H1 (cell line): ENCODE measurements at regions not wholly inside any gene's neighbourhood (a gene's known extent, or its start where the extent isn't known, plus 50 kb on each side); places are given as distances from the start of the nearest gene placed in this dataset.

ENCODE experiments used
- CTCF ChIA-PET: fragments of 300-600 bp; sonication (Branson Sonifier 250); formaldehyde crosslinking; loops from one replicate; lab custom pipeline; 2021; ENCODE audit not compliant: partially characterized antibody; lab: Charles Lee
- POLR2A ChIA-PET: fragments of 300-600 bp; sonication (Branson Sonifier 250); formaldehyde crosslinking; loops from one replicate; lab custom pipeline; 2021; ENCODE audit warnings: inconsistent platforms; ENCODE audit not compliant: partially characterized antibody; lab: Charles Lee
- DNase-seq, 2 experiments: peaks; one replicate each; pipeline versions ENCODE4 v3.0.0 to v3.0.0-alpha.2; 2010 to 2022; ENCODE audit warnings: low spot score in 2 of 2, low read depth in 1 of 2, mixed read lengths in 1 of 2
- FAIRE-seq: peaks from 2 replicates; lab custom pipeline; 2011; peaks lifted over from hg19 to GRCh38; lab: Jason Lieb, UNC
- H2AFZ ChIP-seq: 2 replicates; pipeline ENCODE4 v1.8.1; 2012; ENCODE audit warnings: low read length, inconsistent platforms
- H2AK5ac ChIP-seq: 2 replicates; pipeline ENCODE4 v1.6.1; 2013; ENCODE audit warnings: low read depth, low read length
- H2BK120ac ChIP-seq: replicated peaks from 2 replicates; pipeline ENCODE3; 2013; ENCODE audit warnings: low read depth, low read length, inconsistent platforms
- H2BK12ac ChIP-seq: 2 replicates; pipeline ENCODE4 v1.6.1; 2013; ENCODE audit warnings: low read depth, low read length
- H2BK15ac ChIP-seq: 2 replicates; pipeline ENCODE4 v1.6.1; 2013; ENCODE audit warnings: low read length
- H2BK20ac ChIP-seq: 2 replicates; pipeline ENCODE4 v1.6.1; 2013; ENCODE audit warnings: low read length
- H2BK5ac ChIP-seq: 2 replicates; pipeline ENCODE4 v1.6.1; 2013; ENCODE audit warnings: low read depth, low read length
- H3K14ac ChIP-seq: 2 replicates; pipeline ENCODE4 v1.6.1; 2013; ENCODE audit warnings: inconsistent platforms; ENCODE audit not compliant: insufficient read length
- H3K18ac ChIP-seq: 2 replicates; pipeline ENCODE4 v1.6.1; 2013; ENCODE audit warnings: low read length; ENCODE audit errors: extremely low read depth
- H3K23ac ChIP-seq: 2 replicates; pipeline ENCODE4 v1.6.1; 2013; ENCODE audit warnings: inconsistent platforms; ENCODE audit not compliant: insufficient read length
- H3K23me2 ChIP-seq: 2 replicates; pipeline ENCODE4 v1.6.1; 2013; ENCODE audit warnings: low read depth, low read length
- H3K27ac ChIP-seq: 2 replicates; pipeline ENCODE4 v1.6.1; 2011; ENCODE audit warnings: low read depth, low read length, inconsistent platforms
- H3K27me3 ChIP-seq, 4 experiments: replicated peaks in 1 of 4; 1 replicate in 1 of 4; 2 replicates in 3 of 4; pipeline versions ENCODE4 v1.6.1 to v1.8.1; 2011 to 2013; ENCODE audit warnings: low read length in 3 of 4, mild to moderate bottlenecking in 3 of 4, inconsistent platforms in 2 of 4, mixed read lengths in 2 of 4, moderate library complexity in 1 of 4; ENCODE audit not compliant: control insufficient read depth in 3 of 4, insufficient read depth in 3 of 4; ENCODE audit errors: extremely low read depth in 1 of 4
- H3K36me3 ChIP-seq, 4 experiments: 2 replicates each; pipeline versions ENCODE4 v1.6.1 to v1.8.1; 2011 to 2013; ENCODE audit warnings: mild to moderate bottlenecking in 4 of 4, low read length in 3 of 4, moderate library complexity in 2 of 4, control low read depth in 1 of 4, inconsistent platforms in 1 of 4; ENCODE audit not compliant: insufficient read depth in 4 of 4, control insufficient read depth in 2 of 4
- H3K4ac ChIP-seq: replicated peaks from 2 replicates; pipeline ENCODE3; 2013; ENCODE audit warnings: low read length, low read depth, mixed read lengths, inconsistent platforms; ENCODE audit not compliant: insufficient read length
- H3K4me1 ChIP-seq, 4 experiments: replicated peaks in 1 of 4; 1 replicate in 1 of 4; 2 replicates in 3 of 4; pipeline versions ENCODE4 v1.6.1 to v1.8.1; 2011 to 2013; ENCODE audit warnings: low read length in 3 of 4, inconsistent platforms in 2 of 4, mixed read lengths in 1 of 4; ENCODE audit not compliant: insufficient read depth in 4 of 4, control insufficient read depth in 3 of 4
- H3K4me2 ChIP-seq, 2 experiments: 2 replicates each; pipeline versions ENCODE4 v1.6.1 to v1.8.1; 2011 to 2013; ENCODE audit warnings: low read depth in 2 of 2, low read length in 2 of 2, control low read depth in 1 of 2, inconsistent platforms in 1 of 2, mild to moderate bottlenecking in 1 of 2; ENCODE audit not compliant: insufficient read depth in 1 of 2
- H3K4me3 ChIP-seq, 4 experiments: fragments of 200-600, 300-600 bp in 1 of 4; sonication (generic), shearing (Covaris generic), sonication (Bioruptor Twin) in 1 of 4; 2 replicates each; pipeline versions ENCODE4 v1.5.1 to v1.8.1; 2011 to 2016; ENCODE audit warnings: low read length in 4 of 4, low read depth in 3 of 4, control low read depth in 2 of 4, inconsistent platforms in 2 of 4, mild to moderate bottlenecking in 2 of 4, mixed read lengths in 1 of 4, moderate library complexity in 1 of 4; ENCODE audit not compliant: insufficient read depth in 2 of 4; ENCODE audit errors: extremely low read depth in 1 of 4
- H3K56ac ChIP-seq: replicated peaks from 2 replicates; pipeline ENCODE3; 2013; ENCODE audit warnings: low read depth, mild to moderate bottlenecking, mixed read lengths, low read length, inconsistent platforms; ENCODE audit not compliant: insufficient read length
- H3K79me1 ChIP-seq: 2 replicates; pipeline ENCODE4 v1.6.1; 2013; ENCODE audit warnings: low read depth, low read length, control low read depth
- H3K79me2 ChIP-seq, 2 experiments: 2 replicates each; pipeline versions ENCODE4 v1.6.1 to v1.8.1; 2012 to 2013; ENCODE audit warnings: low read length in 2 of 2, mild to moderate bottlenecking in 2 of 2, inconsistent platforms in 1 of 2; ENCODE audit not compliant: insufficient read depth in 2 of 2, control insufficient read depth in 1 of 2
- H3K9ac ChIP-seq, 4 experiments: replicated peaks in 1 of 4; 1 replicate in 1 of 4; 2 replicates in 3 of 4; pipeline versions ENCODE4 v1.6.1 to v1.8.1; 2011 to 2013; ENCODE audit warnings: low read depth in 3 of 4, low read length in 3 of 4, control low read depth in 2 of 4, mild to moderate bottlenecking in 2 of 4, moderate library complexity in 2 of 4, inconsistent platforms in 1 of 4; ENCODE audit errors: extremely low read depth in 1 of 4
- H3K9me3 ChIP-seq, 2 experiments: 2 replicates each; pipeline versions ENCODE4 v1.6.1 to v1.8.1; 2012 to 2013; ENCODE audit warnings: mild to moderate bottlenecking in 2 of 2, moderate library complexity in 2 of 2, control low read depth in 1 of 2, inconsistent platforms in 1 of 2, low read depth in 1 of 2, low read length in 1 of 2, mixed read lengths in 1 of 2; ENCODE audit not compliant: insufficient read depth in 2 of 2
- H4K20me1 ChIP-seq, 2 experiments: replicated peaks in 1 of 2; 2 replicates each; pipeline versions ENCODE3 to v1.8.1; 2011 to 2013; ENCODE audit warnings: inconsistent platforms in 2 of 2, low read length in 2 of 2, mild to moderate bottlenecking in 1 of 2; ENCODE audit not compliant: insufficient read depth in 2 of 2, control insufficient read depth in 1 of 2
- H4K5ac ChIP-seq: 2 replicates; pipeline ENCODE4 v1.6.1; 2013; ENCODE audit warnings: low read length, low read depth, mixed read lengths, inconsistent platforms; ENCODE audit not compliant: insufficient read length
- H4K8ac ChIP-seq: 2 replicates; pipeline ENCODE4 v1.8.0; 2013; ENCODE audit warnings: mild to moderate bottlenecking, moderate library complexity, low read length, inconsistent platforms; ENCODE audit not compliant: insufficient read depth; ENCODE audit errors: extremely low read depth
- H4K91ac ChIP-seq: replicated peaks from 2 replicates; pipeline ENCODE3; 2013; ENCODE audit warnings: low read length, mixed read lengths, inconsistent platforms; ENCODE audit not compliant: insufficient read length
- EGR1 ChIP-seq: IDR thresholded peaks from 2 replicates; pipeline ENCODE4 v1.6.1; 2011; ENCODE audit warnings: low read depth, low read length, borderline replicate concordance
- HDAC6 ChIP-seq: IDR thresholded peaks from one replicate; pipeline ENCODE4 v1.7.1; 2012; ENCODE audit warnings: low read depth, mild to moderate bottlenecking, inconsistent platforms, low read length, moderate library complexity
- KDM1A ChIP-seq: fragments of 200-600, 300-600 bp; sonication (generic); IDR thresholded peaks from 2 replicates; pipeline ENCODE4 v1.7.1; 2016; ENCODE audit warnings: mild to moderate bottlenecking, low read length, borderline replicate concordance
- MAFK ChIP-seq: IDR thresholded peaks from 2 replicates; pipeline ENCODE4 v1.6.1; 2012; ENCODE audit warnings: low read depth, mild to moderate bottlenecking, improper control_type of control experiment, low read length
- RAD21 ChIP-seq, 2 experiments: IDR thresholded peaks in 1 of 2; conservative IDR thresholded peaks in 1 of 2; 2 replicates each; pipeline ENCODE4 v1.6.1; 2011; ENCODE audit warnings: low read depth in 2 of 2, low read length in 2 of 2, improper control_type of control experiment in 1 of 2, inconsistent platforms in 1 of 2, mild to moderate bottlenecking in 1 of 2, moderate library complexity in 1 of 2
- WGBS, 2 experiments: shearing (Covaris generic) in 1 of 2; methylation state at CpG; one replicate each; pipeline versions ENCODE4 v1.1.6 to v1.1.7; 2013 to 2015; ENCODE audit warnings: low lambda C conversion rate in 2 of 2, mixed read lengths in 2 of 2, inconsistent platforms in 1 of 2, low coverage in 1 of 2, missing lambda C conversion rate in 1 of 2; ENCODE audit not compliant: insufficient replicate concordance in 2 of 2, insufficient coverage in 1 of 2, insufficient read length in 1 of 2; ENCODE audit errors: extremely low coverage in 1 of 2, missing lambda C conversion rate in 1 of 2; 5-methylcytosine and 5-hydroxymethylcytosine counted together
- TF ChIP-seq, protein P1 (sequence below): IDR thresholded peaks from 2 replicates; pipeline ENCODE4 v1.6.1; 2011; ENCODE audit warnings: low read depth, mild to moderate bottlenecking, low read length; ENCODE audit not compliant: insufficient read depth
- TF ChIP-seq, protein P2 (sequence below): IDR thresholded peaks from 2 replicates; pipeline ENCODE4 v1.6.1; 2012; ENCODE audit warnings: low read length, inconsistent platforms

GRCh38 chr2:220006152-220006621, 378.8 kb downstream of the SLC4A3 start:
- POLR2A ChIA-PET, result no interaction called here
- FAIRE-seq, result no peak

More at GRCh38 chr2:220006152-220006621, 378.8 kb downstream of the SLC4A3 start:
- Histone ChIP-seq H3K18ac (no peak overlapping the region), H2AFZ (no peak overlapping the region), H4K8ac (no peak overlapping the region), H4K20me1 (no peaks in the 10 kb centered on the region), H3K9ac (no peak overlapping the region), H3K27ac (no peak overlapping the region), H3K4me2 (no peak overlapping the region), H2BK120ac (no peak overlapping the region), H2BK20ac (no peak overlapping the region), H3K14ac (no peak overlapping the region), H3K56ac (no peak overlapping the region), H3K27me3 (no peaks in the 10 kb centered on the region), H2BK12ac (no peak overlapping the region), H3K4me3 (no peak overlapping the region), H3K79me2 (no peaks in the 10 kb centered on the region), H3K9me3 (no peaks in the 10 kb centered on the region), H4K5ac (no peak overlapping the region), H2BK15ac (no peak overlapping the region), H3K4me1 (no peaks in the 10 kb centered on the region), H2AK5ac (no peak overlapping the region), H3K79me1 (no peaks in the 10 kb centered on the region), H3K23me2 (no peaks in the 10 kb centered on the region), H3K36me3 (no peaks in the 10 kb centered on the region), H4K91ac (no peak overlapping the region), H2BK5ac (no peak overlapping the region), H3K4ac (no peak overlapping the region), H3K23ac (no peak overlapping the region)
- no peak for DNase-seq
- TF ChIP-seq MAFK (no peak), EGR1 (no peak), KDM1A (no peak), HDAC6 (no peak), RAD21 (IDR thresholded peaks at IDR 0.05 in 1 of 2, conservative IDR thresholded peaks at IDR 0.05 in 1 of 2; ENCODE audit: low read depth in 2 of 2, low read length in 2 of 2) (no peak)
- TF ChIP-seq, protein P1, sequence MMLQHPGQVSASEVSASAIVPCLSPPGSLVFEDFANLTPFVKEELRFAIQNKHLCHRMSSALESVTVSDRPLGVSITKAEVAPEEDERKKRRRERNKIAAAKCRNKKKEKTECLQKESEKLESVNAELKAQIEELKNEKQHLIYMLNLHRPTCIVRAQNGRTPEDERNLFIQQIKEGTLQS, result no peak
- TF ChIP-seq, protein P2, sequence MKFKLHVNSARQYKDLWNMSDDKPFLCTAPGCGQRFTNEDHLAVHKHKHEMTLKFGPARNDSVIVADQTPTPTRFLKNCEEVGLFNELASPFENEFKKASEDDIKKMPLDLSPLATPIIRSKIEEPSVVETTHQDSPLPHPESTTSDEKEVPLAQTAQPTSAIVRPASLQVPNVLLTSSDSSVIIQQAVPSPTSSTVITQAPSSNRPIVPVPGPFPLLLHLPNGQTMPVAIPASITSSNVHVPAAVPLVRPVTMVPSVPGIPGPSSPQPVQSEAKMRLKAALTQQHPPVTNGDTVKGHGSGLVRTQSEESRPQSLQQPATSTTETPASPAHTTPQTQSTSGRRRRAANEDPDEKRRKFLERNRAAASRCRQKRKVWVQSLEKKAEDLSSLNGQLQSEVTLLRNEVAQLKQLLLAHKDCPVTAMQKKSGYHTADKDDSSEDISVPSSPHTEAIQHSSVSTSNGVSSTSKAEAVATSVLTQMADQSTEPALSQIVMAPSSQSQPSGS, result no peak
- CTCF ChIA-PET, result interaction anchor here (0.5 to 3.0 kb wide), 5 partner anchors 9 to 274 kb away, joined by 3 to 14 read pairs (median 6); no protein-coding TSS in a partner anchor
- 88% methylated on average over 8 of the region's 8 CpGs; no CpG with 5 or more reads in 1 of the 2 experiments for WGBS, 2 experiments
